ENCODE measurements at regions not wholly inside any gene's neighbourhood (a gene's known extent, or its start where the extent isn't known, plus 50 kb on each side); places are given as distances from the start of the nearest gene placed in this dataset.

- CTCF ChIA-PET, result interaction anchor here (1.0 to 1.1 kb wide), 2 partner anchors 423 to 669 kb away, joined by 3 to 4 read pairs; no protein-coding TSS in a partner anchor
- no peaks in the 10 kb centered on the region for H3K79me2 ChIP-seq (ENCODE audit: control insufficient read depth, insufficient read depth, low read length)
- no peaks in the 10 kb centered on the region for H3K36me3 ChIP-seq (replicated peaks in 1 of 2; ENCODE audit: control extremely low read depth in 1 of 2, control insufficient read depth in 1 of 2, extremely low read depth in 1 of 2, insufficient read depth in 2 of 2, low read length in 1 of 2)
- H3K4me1 Mint-ChIP-seq, result no peaks in the 10 kb centered on the region
- H4K20me1 ChIP-seq (ENCODE audit: control insufficient read depth, insufficient read depth, low read length, poor library complexity, severe bottlenecking), result no peaks in the 10 kb centered on the region
- WGBS (ENCODE audit: insufficient coverage), result 96% methylated on average over 3 of the region's 6 CpGs
- no peak overlapping the region for H3K4me3 ChIP-seq (ENCODE audit: control extremely low read depth in 1 of 5, extremely low read depth in 1 of 5, insufficient read depth in 1 of 5, low read depth in 2 of 5, low read length in 4 of 5)
- H3K9me3 ChIP-seq (ENCODE audit: control extremely low read depth in 1 of 3, control insufficient read depth in 2 of 3, insufficient read depth in 1 of 3, low read length in 2 of 3), result no peaks in the 10 kb centered on the region
- no peak for TF ChIP-seq CTCF (IDR thresholded peaks at IDR 0.05)
- no peak for TF ChIP-seq EZH2 (IDR thresholded peaks at IDR 0.05; ENCODE audit: borderline replicate concordance, insufficient read depth, low read depth, low read length, poor library complexity, severe bottlenecking)
- no peak overlapping the region for H3K27ac Mint-ChIP-seq
- intact Hi-C loops (cut with micrococcal nuclease), result no loop called here
- H3K4me1 ChIP-seq (ENCODE audit: control insufficient read depth in 2 of 2, insufficient read depth in 2 of 2, low read length in 2 of 2), result no peaks in the 10 kb centered on the region
- no peaks in the 10 kb centered on the region for H3K27me3 ChIP-seq (replicated peaks in 1 of 4; ENCODE audit: control extremely low read depth in 1 of 4, control insufficient read depth in 3 of 4, insufficient read depth in 4 of 4, low read length in 3 of 4)
- H2AFZ ChIP-seq (ENCODE audit: insufficient read depth, low read depth, low read length, poor library complexity, severe bottlenecking), result no peak overlapping the region
- DNase-seq (no peak), ATAC-seq (ENCODE audit: low read depth) (no peak)
- no peaks in the 10 kb centered on the region for H3K9me3 Mint-ChIP-seq (ENCODE audit: insufficient read depth)
- no peak overlapping the region for H3K27ac ChIP-seq (ENCODE audit: low read length in 2 of 2)
- no peaks in the 10 kb centered on the region for H3K27me3 Mint-ChIP-seq
- POLR2A ChIA-PET, result no interaction called here
- no peak overlapping the region for H3K4me2 ChIP-seq (replicated peaks; ENCODE audit: low read depth, low read length, poor library complexity, severe bottlenecking)
- H3K9ac ChIP-seq (ENCODE audit: low read length), result no peak overlapping the region
- H3K4me3 Mint-ChIP-seq, result no peak overlapping the region
Measured at GRCh38 chr2:207469451-207469850, 60.3 kb upstream of the CREB1 start.

DNA sequence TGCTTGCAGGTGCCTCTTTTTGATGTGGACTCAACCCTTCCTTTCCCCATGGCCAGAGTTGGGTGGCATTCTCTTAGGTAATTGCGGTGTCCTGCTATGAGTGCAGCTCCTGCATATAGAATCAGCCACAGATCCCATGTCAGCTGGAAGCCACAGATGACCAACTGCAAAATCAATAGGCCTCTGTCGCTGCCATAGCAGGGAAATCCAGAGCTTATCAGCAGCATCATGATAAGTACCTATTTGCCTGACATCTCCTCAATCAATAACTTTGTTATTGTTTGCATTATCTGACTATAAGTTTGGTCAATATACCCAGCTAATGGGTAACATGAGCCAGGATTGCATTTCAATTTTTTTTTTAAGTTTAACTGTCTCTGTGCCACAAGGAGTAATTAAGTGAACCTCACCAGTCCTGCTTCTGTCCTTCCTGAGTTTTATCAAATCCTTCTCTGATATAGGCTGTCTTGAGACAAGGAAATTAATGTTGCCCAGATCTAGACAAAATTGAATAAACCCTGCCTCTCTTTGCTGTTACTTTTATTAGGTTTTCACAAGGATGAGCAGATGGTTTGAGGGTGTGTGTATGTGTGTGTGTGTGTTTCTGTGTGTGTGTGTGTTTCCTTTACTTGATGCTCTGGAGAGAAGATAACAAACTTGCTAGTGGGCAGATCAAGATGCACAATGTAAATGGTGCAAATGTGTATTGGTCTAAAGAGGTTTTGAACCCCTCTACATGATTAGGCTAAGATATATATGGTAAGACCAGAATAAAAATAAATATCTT, 59.6 kb upstream of the CREB1 start:
- Histone ChIP-seq H3K27ac (ENCODE audit: low read length in 2 of 2) (no peak overlapping the region), H3K9me3 (ENCODE audit: control extremely low read depth in 1 of 3, control insufficient read depth in 2 of 3, insufficient read depth in 1 of 3, low read length in 2 of 3) (no peaks in the 10 kb centered on the region), H3K9ac (ENCODE audit: low read length) (no peak overlapping the region), H3K4me2 (replicated peaks; ENCODE audit: low read depth, low read length, poor library complexity, severe bottlenecking) (no peak overlapping the region), H3K79me2 (ENCODE audit: control insufficient read depth, insufficient read depth, low read length) (no peaks in the 10 kb centered on the region), H3K27me3 (replicated peaks in 1 of 4; ENCODE audit: control extremely low read depth in 1 of 4, control insufficient read depth in 3 of 4, insufficient read depth in 4 of 4, low read length in 3 of 4) (no peaks in the 10 kb centered on the region), H2AFZ (ENCODE audit: insufficient read depth, low read depth, low read length, poor library complexity, severe bottlenecking) (no peak overlapping the region), H4K20me1 (ENCODE audit: control insufficient read depth, insufficient read depth, low read length, poor library complexity, severe bottlenecking) (no peaks in the 10 kb centered on the region), H3K4me1 (ENCODE audit: control insufficient read depth in 2 of 2, insufficient read depth in 2 of 2, low read length in 2 of 2) (peaks cover 3 to 5% of the 10 kb centered on the region in 2 donors), H3K4me3 (ENCODE audit: control extremely low read depth in 1 of 5, extremely low read depth in 1 of 5, insufficient read depth in 1 of 5, low read depth in 2 of 5, low read length in 4 of 5) (no peak overlapping the region), H3K36me3 (replicated peaks in 1 of 2; ENCODE audit: control extremely low read depth in 1 of 2, control insufficient read depth in 1 of 2, extremely low read depth in 1 of 2, insufficient read depth in 2 of 2, low read length in 1 of 2) (no peaks in the 10 kb centered on the region)
- H3K4me1 Mint-ChIP-seq, result peaks cover 5% of the 10 kb centered on the region
- WGBS (ENCODE audit: insufficient coverage), result 100% methylated on average over 2 of the region's 2 CpGs
- no peak overlapping the region for H3K27ac Mint-ChIP-seq
- ATAC-seq (ENCODE audit: low read depth), result no peak
- TF ChIP-seq CTCF (IDR thresholded peaks at IDR 0.05), result no peak
- no peak for TF ChIP-seq EZH2 (IDR thresholded peaks at IDR 0.05; ENCODE audit: borderline replicate concordance, insufficient read depth, low read depth, low read length, poor library complexity, severe bottlenecking)
- no peak for DNase-seq
- CTCF ChIA-PET, result interaction anchor here (1.0 to 4.4 kb wide), 3 partner anchors 328 to 670 kb away, joined by 3 to 18 read pairs (median 4); no protein-coding TSS in a partner anchor
- no peak overlapping the region for H3K4me3 Mint-ChIP-seq
- POLR2A ChIA-PET, result no interaction called here
- H3K27me3 Mint-ChIP-seq, result no peaks in the 10 kb centered on the region
- no peaks in the 10 kb centered on the region for H3K9me3 Mint-ChIP-seq (ENCODE audit: insufficient read depth)
- intact Hi-C loops (cut with micrococcal nuclease), result no loop called here

Data from B cell (primary cell).